GM10248 (cell line): ENCODE measurements at regions not wholly inside any gene's neighbourhood (a gene's known extent, or its start where the extent isn't known, plus 50 kb on each side); places are given as distances from the start of the nearest gene placed in this dataset.

ENCODE experiments used
- CTCF ChIA-PET: fragments of 300-600 bp; sonication (Branson Sonifier 250); formaldehyde crosslinking; extraction: SDS; loops from one replicate; lab custom pipeline; 2021; ENCODE audit warnings: antibody characterized with exemption; lab: Yijun Ruan, JAX
- POLR2A ChIA-PET: fragments of 350-650 bp; sonication (Branson Sonifier 250); formaldehyde crosslinking; extraction: SDS; loops from one replicate; lab custom pipeline; 2020; ENCODE audit warnings: antibody characterized with exemption; lab: Yijun Ruan, JAX
- DNase-seq: peaks from one replicate; pipeline ENCODE4 v3.0.0; 2012; ENCODE audit errors: extremely low spot score
- TF ChIP-seq, protein P1 (sequence below): IDR thresholded peaks from 2 replicates; pipeline ENCODE4 v1.5.1; 2012; ENCODE audit warnings: mild to moderate bottlenecking, low read depth; ENCODE audit errors: extremely low read depth, missing control alignments, control extremely low read depth

DNA sequence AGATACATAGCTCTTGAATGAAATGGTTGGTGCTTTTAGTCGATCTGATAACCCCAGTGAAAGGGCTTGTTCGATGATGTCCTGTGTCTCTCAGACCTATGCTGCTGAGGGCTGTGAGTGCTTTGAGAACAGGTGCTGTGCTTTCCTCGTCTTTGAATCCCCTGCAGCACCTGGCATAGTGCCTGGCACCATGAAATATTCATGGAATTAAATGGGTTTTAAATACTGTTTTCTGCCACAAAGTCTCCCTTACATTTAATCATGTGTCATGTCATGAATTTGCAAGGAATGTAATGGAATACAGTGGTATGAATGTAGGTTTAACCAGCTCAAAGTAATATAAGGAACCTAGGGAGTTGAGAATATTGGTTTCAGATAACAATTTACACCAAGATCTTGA, 220.5 kb upstream of the PRICKLE1 start:
- no peak for DNase-seq
- ChIA-PET POLR2A (no interaction called here), CTCF (no interaction called here)
- TF ChIP-seq, protein P1, sequence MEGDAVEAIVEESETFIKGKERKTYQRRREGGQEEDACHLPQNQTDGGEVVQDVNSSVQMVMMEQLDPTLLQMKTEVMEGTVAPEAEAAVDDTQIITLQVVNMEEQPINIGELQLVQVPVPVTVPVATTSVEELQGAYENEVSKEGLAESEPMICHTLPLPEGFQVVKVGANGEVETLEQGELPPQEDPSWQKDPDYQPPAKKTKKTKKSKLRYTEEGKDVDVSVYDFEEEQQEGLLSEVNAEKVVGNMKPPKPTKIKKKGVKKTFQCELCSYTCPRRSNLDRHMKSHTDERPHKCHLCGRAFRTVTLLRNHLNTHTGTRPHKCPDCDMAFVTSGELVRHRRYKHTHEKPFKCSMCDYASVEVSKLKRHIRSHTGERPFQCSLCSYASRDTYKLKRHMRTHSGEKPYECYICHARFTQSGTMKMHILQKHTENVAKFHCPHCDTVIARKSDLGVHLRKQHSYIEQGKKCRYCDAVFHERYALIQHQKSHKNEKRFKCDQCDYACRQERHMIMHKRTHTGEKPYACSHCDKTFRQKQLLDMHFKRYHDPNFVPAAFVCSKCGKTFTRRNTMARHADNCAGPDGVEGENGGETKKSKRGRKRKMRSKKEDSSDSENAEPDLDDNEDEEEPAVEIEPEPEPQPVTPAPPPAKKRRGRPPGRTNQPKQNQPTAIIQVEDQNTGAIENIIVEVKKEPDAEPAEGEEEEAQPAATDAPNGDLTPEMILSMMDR: no peak

DNA sequence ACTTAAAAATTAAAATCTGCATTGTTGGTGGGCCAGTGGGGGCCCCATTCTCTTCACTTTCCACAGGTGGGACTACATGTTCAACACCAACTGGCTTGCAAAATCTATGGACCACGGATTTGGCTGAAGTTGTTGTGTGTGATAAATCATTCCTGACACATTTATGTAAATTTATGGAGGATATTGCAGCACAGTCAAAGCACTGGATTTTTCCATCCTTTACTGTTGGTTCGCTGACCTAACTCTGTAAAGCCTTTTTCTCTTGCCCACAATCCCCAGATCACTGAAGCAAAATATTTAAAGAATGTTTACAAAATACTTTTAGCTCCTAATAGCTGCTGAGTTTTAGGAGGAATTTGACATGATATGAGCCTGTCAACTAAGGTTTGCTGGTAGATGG, 219.7 kb upstream of the PRICKLE1 start:
- ChIA-PET POLR2A (no interaction called here), CTCF (no interaction called here)
- TF ChIP-seq, protein P1: no peak
- no peak for DNase-seq

DNA sequence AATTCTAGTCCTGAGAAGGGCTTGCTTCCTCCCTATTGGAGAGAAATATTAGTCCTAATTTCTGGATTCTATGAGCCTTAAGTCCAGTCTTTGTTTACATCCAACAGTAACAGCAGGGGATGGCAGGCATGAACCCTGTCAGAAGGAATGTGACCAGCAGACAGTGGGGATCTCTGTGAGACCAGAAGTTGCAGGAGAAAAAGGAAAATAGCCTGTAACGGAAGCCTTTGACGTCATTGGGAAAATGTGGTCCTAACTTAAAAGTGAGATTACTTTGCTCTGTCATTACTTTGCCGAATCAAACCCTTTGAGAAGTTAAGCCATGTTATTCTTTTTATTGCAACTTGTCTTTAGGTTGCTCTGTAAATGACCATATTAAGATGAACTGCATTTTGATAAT, 218.2 kb upstream of the PRICKLE1 start:
- TF ChIP-seq, protein P1: no peak
- ChIA-PET POLR2A (interaction anchor here (0.5 kb wide), 1 partner anchor 20 kb away, joined by 5 read pairs; no protein-coding TSS in a partner anchor), CTCF (no interaction called here)
- DNase-seq: no peak

DNA sequence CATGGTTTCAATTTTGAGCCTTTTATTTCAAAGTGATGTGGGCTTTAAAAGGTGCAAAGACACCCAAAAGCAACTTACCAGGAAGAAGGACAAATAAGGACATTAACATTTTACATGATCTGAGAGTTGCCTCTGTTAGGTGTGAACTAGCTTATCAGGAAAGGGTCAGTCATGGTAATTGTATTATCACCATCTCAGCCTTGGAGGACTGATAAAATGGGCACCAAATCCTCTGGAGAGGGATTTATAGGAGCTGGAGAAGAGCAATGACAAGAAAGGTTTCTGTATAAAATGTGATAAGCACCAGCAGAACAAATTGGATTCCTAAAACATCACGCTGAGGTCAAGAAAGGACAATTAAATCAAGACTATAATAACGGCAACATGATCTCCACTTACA, 217.7 kb upstream of the PRICKLE1 start:
- ChIA-PET CTCF (no interaction called here), POLR2A (no interaction called here)
- TF ChIP-seq, protein P1: no peak
- DNase-seq: no peak

DNA sequence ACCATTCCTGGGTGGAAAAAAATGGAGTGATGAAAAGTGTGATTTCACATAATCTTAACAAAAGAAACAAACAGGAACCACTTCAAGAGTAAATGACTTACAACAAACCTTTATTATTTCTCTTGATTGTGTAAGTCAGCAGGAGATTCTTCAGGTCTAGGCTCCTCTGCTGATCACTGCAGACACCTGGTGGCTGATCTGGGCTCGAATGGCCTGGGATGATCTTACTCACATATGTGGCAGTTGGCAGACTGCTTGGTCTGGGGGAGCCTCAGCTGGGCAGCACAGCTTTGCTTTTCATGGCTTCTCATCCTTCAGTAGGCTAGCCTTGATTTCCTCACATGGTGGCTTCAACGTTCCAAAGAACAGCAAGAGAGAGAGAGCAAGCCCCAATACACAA, 215.4 kb upstream of the PRICKLE1 start:
- CTCF ChIA-PET: interaction anchor here (0.8 kb wide), 1 partner anchor 10 kb away, joined by 4 read pairs; no protein-coding TSS in a partner anchor
- no peak for DNase-seq
- TF ChIP-seq, protein P1: no peak
- POLR2A ChIA-PET: no interaction called here

DNA sequence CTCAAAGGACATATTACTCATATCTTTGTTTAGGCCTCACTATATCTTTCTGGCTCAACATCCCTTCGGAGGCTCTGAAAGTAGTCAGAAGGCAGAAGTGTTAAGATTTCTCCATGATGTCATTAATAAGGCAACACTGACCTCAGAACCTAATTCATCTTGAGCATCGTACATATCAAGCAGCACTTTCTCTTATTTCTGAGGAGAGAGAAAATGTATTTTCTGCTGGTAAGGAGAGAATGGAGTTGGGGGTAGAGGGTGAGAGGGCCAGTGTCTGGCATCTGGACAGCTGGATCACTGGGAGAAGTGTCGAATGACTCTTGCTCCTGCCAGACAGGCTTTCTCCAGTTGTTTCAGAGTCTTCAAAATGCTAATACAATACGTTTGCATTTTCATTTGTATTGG, 213.2 kb upstream of the PRICKLE1 start:
- DNase-seq: no peak
- CTCF ChIA-PET: no interaction called here
- TF ChIP-seq, protein P1: no peak
- POLR2A ChIA-PET: no interaction called here

DNA sequence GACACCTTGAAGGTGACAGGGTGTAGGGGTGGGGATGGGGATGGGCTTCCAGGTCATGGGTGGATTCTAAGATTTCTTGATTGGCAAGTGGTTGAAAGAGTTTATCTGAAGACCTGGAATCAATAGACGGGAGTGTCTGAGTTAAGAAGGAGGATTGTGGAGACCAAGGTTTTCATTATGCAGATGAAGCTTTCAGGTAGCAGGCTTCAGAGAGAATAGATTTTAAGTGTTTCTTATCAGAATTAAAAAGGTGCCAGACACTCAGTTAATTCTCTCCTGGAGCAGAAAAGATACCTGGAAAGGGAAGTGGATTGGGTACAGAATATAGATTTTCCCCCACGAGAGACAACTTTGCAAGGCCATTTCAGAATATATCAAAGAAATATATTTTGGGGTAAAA, 211.7 kb upstream of the PRICKLE1 start:
- CTCF ChIA-PET: no interaction called here
- DNase-seq: no peak
- TF ChIP-seq, protein P1: no peak
- POLR2A ChIA-PET: no interaction called here
